DLD1 (cell line): ENCODE measurements at regions not wholly inside any gene's neighbourhood (a gene's known extent, or its start where the extent isn't known, plus 50 kb on each side); places are given as distances from the start of the nearest gene placed in this dataset.
"Not testable (repeated sequence)": the region's sequence is repeated elsewhere in the genome, so short reads cannot be mapped to it uniquely, and the experiment has no call there.

Source experiments
- in situ Hi-C: cut with HindIII; loops from 2 replicates; pipeline ENCODE4 v1.10.0; 2017; ENCODE audit warnings: low sequenced_read_pairs

DNA sequence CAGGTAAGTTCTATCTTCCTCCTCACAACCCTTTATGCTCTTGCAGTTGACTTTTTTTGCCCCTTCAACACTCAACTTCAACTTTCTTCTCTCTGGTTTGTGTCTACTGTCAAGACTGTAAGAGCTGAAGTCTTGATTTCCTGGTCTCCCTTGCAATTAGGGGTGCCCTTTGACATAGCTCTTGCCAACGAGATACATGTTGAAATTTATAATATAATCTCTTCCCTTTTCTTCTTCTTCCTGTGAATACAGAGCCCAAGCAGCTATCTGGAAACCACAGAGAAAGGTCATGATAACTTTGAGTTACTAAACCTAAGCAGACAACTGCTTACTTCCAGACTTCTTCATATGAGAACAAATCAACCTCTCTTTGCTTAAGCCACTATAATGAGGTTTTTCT is 163.5 kb downstream of the MC4R start:
- in situ Hi-C loops = no loop called here

DNA sequence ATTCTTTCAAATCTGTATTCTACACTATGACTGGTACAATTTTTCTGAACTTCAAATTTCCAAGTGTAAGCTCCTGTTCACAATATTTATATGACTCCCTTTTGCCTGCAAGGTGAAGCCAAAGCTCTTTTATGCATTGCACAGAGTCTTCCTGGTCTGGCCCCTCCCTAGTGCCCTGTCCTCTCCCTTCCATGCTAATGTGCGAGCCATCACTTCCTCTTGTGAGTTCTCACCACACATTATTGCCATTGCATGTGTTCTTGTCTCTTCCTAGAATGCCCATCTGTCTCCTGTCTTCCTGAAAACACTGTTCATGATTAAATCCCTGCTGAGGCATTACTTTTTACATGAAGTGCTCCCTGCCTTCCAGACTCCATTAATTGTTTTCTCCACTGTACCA is 169.9 kb downstream of the MC4R start:
- in situ Hi-C loops = no loop called here

DNA sequence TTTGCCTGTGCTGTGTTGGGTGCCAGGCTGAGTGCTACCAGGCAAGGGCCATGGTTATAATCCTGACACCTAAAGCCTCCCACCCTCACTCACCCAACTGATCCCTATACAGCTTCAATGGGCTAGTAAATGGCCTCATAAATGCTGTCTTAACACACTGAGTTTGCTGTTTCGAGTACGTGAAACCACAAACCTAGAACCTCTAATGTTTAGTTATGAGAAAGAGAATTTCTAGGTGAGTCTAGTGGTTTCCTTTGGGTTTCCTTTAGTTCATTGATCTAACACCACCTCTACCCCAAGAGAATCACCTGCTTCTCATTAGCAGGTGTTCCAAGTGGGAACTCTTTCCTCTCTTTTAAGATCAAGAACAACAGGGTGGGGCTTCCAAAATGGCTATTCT is 172.0 kb downstream of the MC4R start:
- in situ Hi-C loops = no loop called here

DNA sequence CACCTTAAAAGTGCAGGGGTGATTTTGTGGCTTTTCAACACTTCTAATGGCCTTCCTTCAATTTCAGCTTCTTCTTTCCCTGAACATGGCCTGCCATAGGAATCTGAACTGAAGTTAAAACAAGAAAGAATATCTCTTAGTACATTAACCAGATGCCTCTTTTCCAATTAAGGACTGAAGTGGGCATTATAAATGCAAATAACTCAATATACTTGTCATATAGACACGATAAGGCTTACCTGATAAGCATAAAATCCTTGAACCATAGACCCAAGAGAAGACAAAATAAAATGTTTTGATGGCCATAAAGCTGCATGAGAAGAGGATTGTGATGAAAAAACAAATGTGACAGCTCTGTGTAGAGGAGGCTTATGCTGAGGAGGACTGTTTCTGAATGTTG is 173.1 kb downstream of the MC4R start:
- in situ Hi-C loops = no loop called here

DNA sequence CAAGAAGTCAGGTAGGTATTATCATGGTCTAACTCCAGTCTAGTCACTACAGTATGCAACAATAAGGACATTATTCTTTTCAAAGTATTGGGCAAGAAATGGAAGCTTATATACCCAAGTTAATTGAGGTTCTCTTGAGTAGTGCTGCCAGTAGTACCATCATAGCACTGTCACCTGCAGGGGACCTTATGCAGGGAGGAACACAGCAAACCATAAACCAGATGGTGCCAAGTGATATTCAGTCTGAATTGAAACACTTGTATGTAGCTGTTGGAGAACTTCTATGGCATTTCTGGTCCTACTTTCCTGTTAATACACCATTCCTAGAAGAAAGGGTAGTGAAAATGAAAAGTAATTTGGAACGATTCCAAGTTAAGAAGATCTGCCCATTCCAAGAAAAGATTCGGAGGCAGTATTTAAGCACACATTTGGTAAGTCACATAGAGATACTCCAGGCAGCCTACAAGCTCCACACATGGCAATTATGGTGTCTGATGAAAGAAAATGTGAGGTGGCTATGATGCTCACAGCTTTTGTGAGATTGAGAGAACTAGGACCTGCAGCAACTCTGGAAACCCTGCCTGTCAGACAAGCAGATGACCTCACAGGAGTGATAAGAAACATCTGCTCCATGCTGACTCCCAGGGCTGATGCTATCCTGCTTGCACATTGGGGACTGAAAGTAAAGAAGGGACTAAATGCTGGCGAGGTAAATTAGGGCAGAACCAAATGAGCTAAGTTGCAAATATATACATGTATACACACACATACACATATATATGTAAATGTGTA is 174.7 kb downstream of the MC4R start:
- in situ Hi-C loops = no loop called here

DNA sequence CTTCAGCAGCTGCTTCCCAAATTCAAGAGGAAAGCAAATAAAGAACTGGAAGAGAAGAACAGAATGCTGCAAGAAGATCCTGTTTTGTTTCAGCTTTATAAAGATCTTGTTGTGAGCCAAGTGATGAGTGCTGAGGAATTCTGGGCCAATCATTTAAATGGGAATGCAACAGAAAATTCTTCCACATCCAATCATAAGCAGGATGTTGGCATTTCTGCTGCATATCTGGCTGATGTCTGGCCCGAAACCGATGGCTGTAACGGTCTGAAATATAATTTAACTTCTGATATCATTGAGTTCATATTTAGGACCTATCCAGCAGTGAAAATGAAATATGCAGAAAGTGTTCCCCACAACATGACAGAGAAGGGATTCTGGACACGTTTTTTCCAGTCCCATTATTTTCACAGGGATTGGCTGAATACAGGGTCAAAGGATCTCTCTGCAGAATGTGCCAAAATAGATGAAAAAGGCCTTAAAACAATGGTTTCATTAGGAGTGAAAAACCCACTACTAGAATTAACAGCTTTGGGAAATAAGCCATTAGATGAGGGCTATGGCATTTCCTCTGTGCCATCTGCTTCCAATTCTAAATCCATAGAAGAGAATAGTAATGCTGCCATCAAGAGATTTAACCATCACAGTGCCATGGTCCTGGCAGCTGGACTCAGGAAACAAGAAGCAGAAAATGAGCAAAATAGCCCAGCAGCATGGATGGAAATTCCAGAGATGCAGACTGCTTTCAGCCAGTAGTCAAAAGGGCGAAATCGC is 175.6 kb downstream of the MC4R start:
- in situ Hi-C loops = no loop called here

DNA sequence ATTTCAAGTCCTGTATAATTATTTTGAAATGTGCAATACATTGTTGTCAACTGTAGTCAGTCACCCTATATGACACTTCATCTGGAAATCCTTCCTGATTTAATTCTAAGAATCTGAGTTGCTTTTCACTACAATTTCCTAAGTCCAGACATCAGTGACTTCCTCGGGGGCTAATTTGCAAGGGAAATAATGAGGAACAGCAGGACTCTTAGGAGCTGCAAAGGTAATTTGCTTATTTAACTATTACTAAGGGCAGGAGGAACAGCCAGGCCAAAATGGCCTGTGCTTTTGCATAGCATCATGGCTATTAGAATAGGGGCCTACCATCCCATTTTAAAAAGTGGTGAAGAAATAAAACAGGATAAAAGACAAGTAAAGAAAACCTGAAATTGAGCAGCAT is 178.8 kb downstream of the MC4R start:
- in situ Hi-C loops = no loop called here

DNA sequence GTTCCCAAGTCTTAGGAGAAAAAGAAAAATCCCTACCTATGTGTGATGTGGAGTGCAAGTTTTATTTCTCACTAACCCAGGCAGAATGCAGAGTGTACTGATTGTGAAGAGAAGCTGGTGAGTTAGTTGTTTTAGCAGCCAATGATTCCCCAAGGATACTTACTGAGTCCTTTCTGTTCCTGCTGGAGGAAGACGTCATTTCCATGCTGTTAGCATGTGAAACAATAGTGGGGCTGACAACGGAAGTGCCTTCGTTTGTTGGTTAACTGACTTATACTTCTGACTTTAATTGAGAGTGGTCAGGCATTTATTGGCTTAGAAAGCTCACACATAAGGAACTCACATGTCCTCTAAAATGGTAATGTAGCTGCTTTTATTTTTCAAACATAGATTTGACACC is 180.6 kb downstream of the MC4R start:
- in situ Hi-C loops = no loop called here

DNA sequence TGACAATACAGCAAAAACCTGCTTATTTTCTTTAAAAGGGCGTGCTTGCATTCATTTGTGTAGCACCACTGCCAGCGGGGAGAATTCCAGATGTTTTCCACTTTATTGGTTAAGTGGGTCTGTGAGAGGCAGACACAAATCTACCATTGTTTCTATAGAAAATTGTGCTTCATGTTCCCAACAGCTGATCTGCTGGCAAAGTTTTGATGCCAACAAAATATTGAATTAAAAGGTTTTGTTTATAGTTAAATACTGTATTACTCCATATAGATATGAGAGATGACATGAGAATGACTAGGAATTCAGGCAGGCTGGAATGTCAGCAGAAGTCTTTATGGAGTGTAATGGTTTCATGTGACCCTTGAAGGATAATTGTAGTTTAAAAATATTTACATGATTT is 182.7 kb downstream of the MC4R start:
- in situ Hi-C loops = no loop called here

DNA sequence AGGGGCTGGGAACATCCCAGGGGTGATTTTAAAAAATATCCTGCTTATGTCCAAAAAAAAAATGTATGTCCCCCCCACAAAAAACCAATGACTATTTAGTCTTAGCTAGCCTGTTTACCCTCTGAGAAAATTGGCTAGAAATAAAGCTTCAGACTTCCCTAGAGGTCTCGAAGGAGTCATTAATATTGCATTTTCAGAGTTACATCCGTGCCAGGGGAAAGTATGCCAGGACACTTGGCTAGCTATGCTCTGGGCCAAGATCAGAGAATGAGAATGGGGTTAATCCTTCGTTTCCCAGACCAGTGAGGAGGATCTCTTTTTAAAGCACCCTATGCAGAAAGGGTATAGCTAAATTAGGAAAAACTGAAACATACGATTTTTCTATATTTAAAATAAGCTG is 183.6 kb downstream of the MC4R start:
- in situ Hi-C loops = no loop called here

DNA sequence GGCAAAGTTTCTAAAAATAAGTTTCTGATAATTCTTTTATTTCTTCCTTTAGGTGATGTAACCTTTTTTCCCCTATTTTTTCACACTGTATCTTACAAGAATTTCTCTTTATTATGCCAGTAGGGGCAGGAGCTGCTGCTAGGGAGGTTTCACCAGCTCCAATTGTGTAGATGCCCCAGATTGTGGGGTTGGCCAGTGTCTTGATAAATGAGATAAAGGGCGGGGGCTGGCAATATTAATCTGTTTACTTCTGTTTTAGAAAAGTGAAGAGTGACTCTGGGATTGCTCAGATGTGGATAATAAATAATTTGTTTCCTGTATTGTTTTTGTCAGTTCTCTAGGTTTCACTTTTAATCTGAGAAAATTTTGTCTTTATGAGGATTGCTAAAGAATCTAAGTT is 190.4 kb downstream of the MC4R start:
- in situ Hi-C loops = no loop called here

DNA sequence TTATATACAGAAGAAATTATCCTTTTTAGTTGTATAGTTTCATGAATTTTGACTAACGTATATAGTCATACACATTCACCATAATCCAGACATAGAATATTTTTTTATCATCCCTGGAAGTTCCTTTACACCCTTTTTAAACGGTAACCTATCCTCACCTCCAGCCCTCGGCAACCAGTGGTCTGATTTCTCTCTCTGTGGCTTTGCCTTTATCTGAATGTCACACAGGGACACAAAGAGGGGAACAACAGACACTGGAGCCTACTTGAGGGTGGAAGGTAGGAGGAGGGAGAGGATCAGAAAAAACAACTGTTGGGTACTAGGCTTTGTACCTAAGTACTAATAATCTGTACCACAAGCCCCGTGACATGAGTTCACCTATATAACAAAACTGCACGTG is 191.9 kb downstream of the MC4R start:
- in situ Hi-C loops = no loop called here

DNA sequence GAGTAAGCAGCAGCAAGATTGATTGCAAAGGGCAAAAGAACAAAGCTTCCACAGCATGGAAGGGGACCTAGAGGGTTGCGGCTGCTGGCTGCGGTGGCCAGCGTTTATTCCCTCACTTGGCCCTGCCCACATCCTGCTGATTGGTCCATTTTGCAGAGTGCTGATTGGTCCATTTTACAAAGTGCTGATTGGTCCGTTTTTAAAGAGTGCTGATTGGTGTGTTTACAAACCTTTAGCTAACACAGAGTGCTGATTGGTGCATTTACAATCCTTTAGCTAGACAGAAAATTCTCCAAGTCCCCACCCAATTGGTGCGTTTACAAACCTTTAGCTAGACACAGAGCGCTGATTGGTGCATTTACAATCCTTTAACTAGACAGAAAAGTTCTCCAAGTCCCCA is 194.4 kb downstream of the MC4R start:
- in situ Hi-C loops = not testable (repeated sequence)

DNA sequence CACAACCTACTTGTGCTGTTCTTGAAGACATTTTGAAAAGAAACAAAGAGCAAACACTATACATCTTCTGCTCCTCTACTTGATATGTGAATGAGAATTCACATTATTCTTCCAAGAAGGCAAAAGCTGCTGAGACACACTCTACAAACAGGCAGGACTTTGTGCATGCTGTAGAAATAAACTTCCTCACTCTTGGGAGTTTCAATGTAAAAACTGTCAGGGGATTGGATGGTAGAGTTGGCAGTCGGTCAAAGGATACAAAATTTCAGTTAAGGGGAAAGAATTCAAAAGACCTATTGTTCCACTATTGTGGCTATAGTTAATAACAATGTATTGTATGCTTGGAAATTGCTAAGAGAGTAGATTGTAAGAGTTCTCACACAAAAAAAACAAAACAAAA is 196.3 kb downstream of the MC4R start:
- in situ Hi-C loops = no loop called here

DNA sequence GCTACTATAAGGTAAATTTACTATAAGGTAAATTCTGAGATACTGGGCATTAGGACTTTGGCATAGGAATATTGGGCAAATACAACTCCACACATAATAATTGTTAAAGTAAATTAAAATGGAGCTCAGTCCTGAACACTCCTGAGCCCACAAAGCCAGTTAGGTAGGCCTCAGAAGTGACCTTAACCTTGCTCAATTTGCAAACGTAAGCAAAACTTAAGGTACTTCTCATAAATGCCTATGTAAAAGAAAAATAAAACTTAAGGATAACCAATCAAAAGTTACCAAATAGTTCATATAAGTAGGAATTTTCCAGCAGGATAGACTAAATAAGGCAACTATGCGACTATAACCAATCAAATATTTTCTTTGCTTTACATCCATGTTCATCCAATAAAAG is 197.7 kb downstream of the MC4R start:
- in situ Hi-C loops = no loop called here

DNA sequence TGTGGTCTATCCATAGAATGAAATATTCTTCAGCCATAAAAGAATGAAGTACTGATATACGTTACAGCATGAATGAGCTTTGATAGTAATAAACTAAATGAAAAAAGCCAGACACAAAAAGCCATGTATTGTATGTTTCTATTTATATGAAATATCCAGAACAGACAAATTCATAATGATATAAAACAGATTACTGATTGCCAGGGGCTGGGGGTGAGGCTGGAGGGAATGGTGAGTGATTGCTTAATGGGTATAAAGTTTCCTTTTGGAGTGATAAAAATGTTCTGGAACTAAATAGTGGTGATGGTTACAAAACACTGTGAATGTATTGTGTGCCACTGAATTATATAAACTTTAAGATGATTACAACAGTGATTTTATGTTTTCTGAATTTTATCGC is 200.5 kb downstream of the MC4R start:
- in situ Hi-C loops = no loop called here

DNA sequence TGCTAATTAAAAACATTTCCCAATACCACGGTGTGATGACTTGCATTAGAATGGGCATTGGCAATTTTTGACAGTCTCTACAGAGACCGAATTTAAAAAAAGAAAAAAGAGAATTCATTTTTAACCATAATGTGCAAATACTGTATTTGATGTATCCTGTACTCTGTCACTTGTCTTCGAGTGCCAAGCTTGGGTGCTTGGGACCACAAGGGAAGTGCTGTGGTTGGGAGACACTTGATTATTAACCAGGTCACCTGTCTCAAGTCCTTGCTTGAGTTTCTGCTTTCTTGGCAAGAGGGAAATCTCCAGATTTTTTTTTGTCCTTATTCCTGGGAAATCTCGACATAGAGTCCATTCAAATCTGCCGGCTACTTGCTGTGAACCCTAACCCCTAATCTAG is 209.0 kb downstream of the MC4R start:
- in situ Hi-C loops = no loop called here

DNA sequence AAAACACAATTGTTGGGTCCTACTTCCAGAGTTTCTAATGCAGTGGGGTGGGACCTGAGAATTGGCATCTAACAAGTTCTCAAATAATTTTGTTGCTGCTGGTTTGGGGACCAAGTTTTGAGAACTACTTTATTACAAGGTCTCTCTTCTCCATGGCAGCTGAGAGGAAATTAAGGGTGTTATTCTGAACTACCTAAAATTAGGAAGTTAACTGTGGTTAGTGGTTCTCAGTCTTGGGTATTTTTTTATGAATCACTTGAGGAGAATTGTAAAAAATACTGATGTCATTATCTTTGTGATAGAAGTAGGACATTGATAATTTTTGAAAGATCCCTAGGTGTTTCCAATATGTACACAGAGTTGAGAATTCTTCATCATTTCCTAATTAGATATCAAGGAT is 210.2 kb downstream of the MC4R start:
- in situ Hi-C loops = no loop called here

DNA sequence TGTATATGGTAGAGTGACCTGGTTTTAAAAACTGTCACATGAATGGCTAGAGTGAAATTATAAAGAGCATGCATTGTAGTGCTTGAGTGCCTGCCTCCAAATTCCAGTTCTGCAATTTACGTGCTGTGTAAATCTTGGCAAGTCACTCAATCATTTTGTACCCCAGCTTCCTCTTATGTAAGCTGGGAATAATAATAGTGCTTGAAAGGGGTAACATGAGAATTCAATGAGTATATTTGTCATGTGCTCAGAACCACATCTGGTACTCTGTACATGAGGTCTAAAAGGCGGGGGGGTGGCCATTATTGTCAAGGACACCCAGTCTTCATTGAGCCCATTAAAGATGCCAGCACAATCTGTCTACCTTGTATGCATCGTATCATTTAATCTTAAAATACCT is 214.8 kb downstream of the MC4R start:
- in situ Hi-C loops = no loop called here

DNA sequence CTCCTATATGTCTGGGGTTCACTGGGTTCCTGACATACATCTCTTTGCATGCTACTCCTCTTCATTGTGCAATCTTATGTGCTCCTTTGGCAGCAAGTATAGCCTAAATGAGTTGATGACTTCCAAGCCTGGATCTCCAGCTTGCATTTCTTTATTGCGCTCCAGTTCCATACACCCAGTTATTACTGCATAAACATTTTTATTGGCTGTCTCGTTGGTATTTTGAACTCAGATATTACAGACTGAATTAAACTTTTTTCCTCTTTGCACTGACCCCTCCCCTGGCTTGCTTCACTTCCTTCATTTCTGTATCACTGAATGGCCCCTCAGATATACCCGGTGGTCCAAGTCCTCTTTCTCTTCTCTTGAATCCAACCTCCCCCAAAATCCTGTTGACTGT is 219.2 kb downstream of the MC4R start:
- in situ Hi-C loops = no loop called here

DNA sequence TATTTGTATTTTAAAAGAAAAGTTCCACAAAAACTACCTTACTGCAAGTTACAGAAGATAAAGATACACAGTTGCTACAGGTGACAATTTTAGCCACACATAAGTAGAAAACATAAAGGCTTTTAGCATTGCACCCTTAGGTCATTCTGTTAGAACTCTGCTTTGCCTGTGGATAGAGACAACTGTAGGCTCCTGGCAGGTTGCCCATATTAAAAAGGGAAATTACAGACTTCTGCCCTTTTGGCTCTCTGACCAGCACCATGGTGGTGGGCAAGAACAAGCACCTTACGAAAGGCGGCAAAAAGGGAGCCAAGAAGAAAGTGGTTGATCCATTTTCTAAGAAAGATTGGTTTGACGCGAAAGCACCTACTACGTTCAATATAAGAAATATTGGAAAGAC is 223.3 kb downstream of the MC4R start:
- in situ Hi-C loops = no loop called here

DNA sequence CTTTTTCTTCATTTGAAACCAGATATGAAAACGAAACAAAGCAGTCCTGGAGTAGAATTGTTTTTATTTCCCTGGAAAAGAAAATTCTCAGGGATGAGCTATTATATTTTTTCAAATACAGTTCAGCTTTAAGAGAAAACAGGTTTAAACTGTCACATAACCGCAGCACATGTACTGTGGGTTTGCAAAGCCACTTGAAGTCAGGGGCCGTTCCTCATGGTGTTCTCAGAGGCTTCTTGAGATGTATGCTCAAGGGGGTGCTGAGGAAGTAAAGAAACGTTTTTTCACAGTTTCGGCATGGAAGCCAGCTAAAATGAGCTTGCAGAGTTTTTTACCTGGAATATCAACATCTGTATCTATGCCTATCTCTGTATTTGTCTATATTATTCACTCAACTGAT is 225.3 kb downstream of the MC4R start:
- in situ Hi-C loops = no loop called here
